ENCODE measurements at regions not wholly inside any gene's neighbourhood (a gene's known extent, or its start where the extent isn't known, plus 50 kb on each side); places are given as distances from the start of the nearest gene placed in this dataset.

- Histone ChIP-seq H3K9ac (ENCODE audit: extremely low read depth, insufficient read length, low read length) (no peak overlapping the region), H4K91ac (ENCODE audit: insufficient read length, low read depth, low read length) (no peak overlapping the region), H3K27me3 (ENCODE audit: insufficient read depth, low read length) (no peaks in the 10 kb centered on the region), H3T11ph (ENCODE audit: low read length) (no peak overlapping the region), H3K79me1 (ENCODE audit: insufficient read depth, low read depth, low read length, poor library complexity, severe bottlenecking) (no peaks in the 10 kb centered on the region), H2BK20ac (ENCODE audit: low read depth, low read length, poor library complexity, severe bottlenecking) (no peak overlapping the region), H2BK12ac (ENCODE audit: insufficient read length, low read depth, low read length) (no peak overlapping the region), H3K4me1 (ENCODE audit: insufficient read depth, low read length) (no peaks in the 10 kb centered on the region), H3K79me2 (ENCODE audit: insufficient read depth, low read length) (no peaks in the 10 kb centered on the region), H2BK15ac (ENCODE audit: low read depth, low read length) (no peak overlapping the region), H4K5ac (ENCODE audit: insufficient read length, low read depth, low read length) (no peak overlapping the region), H2BK5ac (ENCODE audit: insufficient read length, low read length) (no peak overlapping the region), H3K14ac (ENCODE audit: insufficient read depth, low read length) (no peak overlapping the region; the same call in 1 of the 2 replicates), H2BK120ac (ENCODE audit: low read depth, low read length, poor library complexity, severe bottlenecking) (no peak overlapping the region), H3K56ac (ENCODE audit: insufficient read length, low read depth, low read length) (no peak overlapping the region), H3K27ac (ENCODE audit: insufficient read length, low read depth, low read length) (no peak overlapping the region), H3K9me3 (ENCODE audit: control insufficient read depth, low read depth, low read length) (no peaks in the 10 kb centered on the region), H3K4ac (ENCODE audit: low read depth, low read length) (no peak overlapping the region), H2AK5ac (ENCODE audit: insufficient read length, low read length) (no peak overlapping the region), H4K20me1 (ENCODE audit: control insufficient read depth, insufficient read depth, insufficient read length) (no peaks in the 10 kb centered on the region), H3K18ac (ENCODE audit: insufficient read length, low read depth, low read length) (no peak overlapping the region), H4K8ac (replicated peaks; ENCODE audit: insufficient read length, low read depth, low read length) (no peak overlapping the region), H3K23me2 (ENCODE audit: insufficient read length, low read depth, low read length, poor library complexity, severe bottlenecking) (no peaks in the 10 kb centered on the region), H2AFZ (ENCODE audit: low read length) (no peak overlapping the region), H3K4me2 (ENCODE audit: insufficient read depth, insufficient read length, low read length) (no peak overlapping the region), H3K23ac (ENCODE audit: insufficient read length, low read depth, low read length) (no peak overlapping the region)
- H3K27me3 Mint-ChIP-seq (ENCODE audit: low read depth), result peaks cover 4% of the 10 kb centered on the region
- WGBS (ENCODE audit: extremely low coverage, insufficient read length, low lambda C conversion rate), result no CpG with 5 or more reads among the region's 27 CpGs
- no peak for TF ChIP-seq CTCF (conservative IDR thresholded peaks at IDR 0.05)
- no peaks in the 10 kb centered on the region for H3K9me3 Mint-ChIP-seq
- H3K27ac Mint-ChIP-seq, result no peak overlapping the region
- no peak for DNase-seq
- H3K36me3 Mint-ChIP-seq (ENCODE audit: insufficient read depth in 1 of 3, low read depth in 3 of 3), result no peaks in the 10 kb centered on the region
- no peak overlapping the region for H3K4me3 Mint-ChIP-seq
- peaks cover 0 to 4% of the 10 kb centered on the region in 2 experiments; a peak in 2 of 4 replicates for H3K4me1 Mint-ChIP-seq
These were observed 195.9 kb downstream of the SNX19 start for GRCh38 chr11:130720232-130721022.

Data from H9 (cell line).